B cell (primary cell): ENCODE measurements at regions not wholly inside any gene's neighbourhood (a gene's known extent, or its start where the extent isn't known, plus 50 kb on each side); places are given as distances from the start of the nearest gene placed in this dataset.

ENCODE experiments used
- ATAC-seq: fragments of 200-7000 bp; cut with Tn5 transposase; one replicate; pipeline ENCODE4 v1.10.0; 2021; ENCODE audit warnings: low read depth, mild to moderate bottlenecking, moderate number of reproducible peaks, moderate library complexity
- CTCF ChIA-PET: fragments of 350-600 bp; sonication (Branson Sonifier 250); formaldehyde crosslinking; loops from one replicate; lab custom pipeline; 2021; ENCODE audit warnings: antibody characterized with exemption, inconsistent platforms; lab: Charles Lee
- POLR2A ChIA-PET: fragments of 350-600 bp; sonication (Branson Sonifier 250); formaldehyde crosslinking; loops from one replicate; lab custom pipeline; 2021; ENCODE audit warnings: antibody characterized with exemption; lab: Charles Lee
- DNase-seq: peaks from one replicate; pipeline ENCODE4 v3.0.0; 2013
- H2AFZ ChIP-seq: 2 replicates; pipeline ENCODE4 v1.6.1; 2012; ENCODE audit warnings: mild to moderate bottlenecking, low read depth, low read length; ENCODE audit not compliant: insufficient read depth, poor library complexity, severe bottlenecking
- H3K27ac ChIP-seq, 2 donors: 1 replicate in 1 of 2; 2 replicates in 1 of 2; pipeline ENCODE4 v1.5.1; 2012 to 2013; ENCODE audit warnings: low read length in 2 of 2, mild to moderate bottlenecking in 2 of 2, moderate library complexity in 1 of 2
- H3K27me3 ChIP-seq, 4 experiments: fragments of 200-600 bp in 1 of 4; sonication (generic) in 1 of 4; replicated peaks in 1 of 4; 1 replicate in 2 of 4; 2 replicates in 2 of 4; pipeline versions ENCODE4 v1.6.1 to v1.7.0; 2013 to 2016; ENCODE audit warnings: low read length in 3 of 4, mild to moderate bottlenecking in 2 of 4, mixed read lengths in 1 of 4, moderate library complexity in 1 of 4; ENCODE audit not compliant: insufficient read depth in 4 of 4, control insufficient read depth in 3 of 4; ENCODE audit errors: control extremely low read depth in 1 of 4
- H3K36me3 ChIP-seq, 2 experiments: replicated peaks in 1 of 2; 1 replicate in 1 of 2; 2 replicates in 1 of 2; pipeline versions ENCODE4 v1.6.1 to v1.7.1; 2013; ENCODE audit warnings: low read length in 1 of 2; ENCODE audit not compliant: insufficient read depth in 2 of 2, control insufficient read depth in 1 of 2; ENCODE audit errors: control extremely low read depth in 1 of 2, extremely low read depth in 1 of 2
- H3K4me1 ChIP-seq, 2 donors: fragments of 200-600 bp in 1 of 2; sonication (generic) in 1 of 2; 1 replicate in 1 of 2; 2 replicates in 1 of 2; pipeline versions ENCODE4 v1.5.1 to v1.6.1; 2013 to 2017; ENCODE audit warnings: low read length in 2 of 2; ENCODE audit not compliant: control insufficient read depth in 2 of 2, insufficient read depth in 2 of 2
- H3K4me2 ChIP-seq: replicated peaks from 2 replicates; pipeline ENCODE3; 2012; ENCODE audit warnings: mild to moderate bottlenecking, low read depth, low read length; ENCODE audit not compliant: poor library complexity, severe bottlenecking
- H3K4me3 ChIP-seq, 5 experiments: fragments of 200-600 bp in 1 of 5; sonication (generic) in 1 of 5; 1 replicate in 3 of 5; 2 replicates in 2 of 5; pipeline versions ENCODE4 v1.5.1 to v1.7.0; 2011 to 2016; ENCODE audit warnings: low read length in 4 of 5, mild to moderate bottlenecking in 4 of 5, low read depth in 2 of 5, control low read depth in 1 of 5, moderate library complexity in 1 of 5; ENCODE audit not compliant: insufficient read depth in 1 of 5; ENCODE audit errors: control extremely low read depth in 1 of 5, extremely low read depth in 1 of 5
- H3K79me2 ChIP-seq: fragments of 200-600 bp; sonication (generic); one replicate; pipeline ENCODE4 v1.6.0; 2016; ENCODE audit warnings: low read length; ENCODE audit not compliant: control insufficient read depth, insufficient read depth
- H3K9ac ChIP-seq: fragments of 200-600 bp; sonication (generic); 2 replicates; pipeline ENCODE4 v1.6.1; 2017; ENCODE audit warnings: mild to moderate bottlenecking, low read length, moderate library complexity
- H3K9me3 ChIP-seq, 3 donors: one replicate each; pipeline versions ENCODE4 v1.6.1 to v1.7.1; 2013; ENCODE audit warnings: low read length in 2 of 3; ENCODE audit not compliant: control insufficient read depth in 2 of 3, insufficient read depth in 1 of 3; ENCODE audit errors: control extremely low read depth in 1 of 3
- H4K20me1 ChIP-seq: 2 replicates; pipeline ENCODE4 v1.6.0; 2012; ENCODE audit warnings: mild to moderate bottlenecking, low read length; ENCODE audit not compliant: insufficient read depth, control insufficient read depth, poor library complexity, severe bottlenecking
- H3K27ac Mint-ChIP-seq: one replicate; pipeline ENCODE4 v1.8.0; 2021; ENCODE audit warnings: mixed read lengths
- H3K27me3 Mint-ChIP-seq: one replicate; pipeline ENCODE4 v1.8.0; 2021; ENCODE audit warnings: mixed read lengths
- H3K4me1 Mint-ChIP-seq: one replicate; pipeline ENCODE4 v1.8.0; 2021; ENCODE audit warnings: mixed read lengths
- H3K4me3 Mint-ChIP-seq: one replicate; pipeline ENCODE4 v1.8.0; 2021; ENCODE audit warnings: mixed read lengths
- H3K9me3 Mint-ChIP-seq: one replicate; pipeline ENCODE4 v1.8.0; 2022; ENCODE audit warnings: mixed read lengths; ENCODE audit not compliant: insufficient read depth
- EZH2 ChIP-seq: IDR thresholded peaks from 2 replicates; pipeline ENCODE4 v1.6.1; 2012; ENCODE audit warnings: borderline replicate concordance, low read depth, mild to moderate bottlenecking, moderate library complexity, low read length; ENCODE audit not compliant: insufficient read depth, poor library complexity, severe bottlenecking
- WGBS: methylation state at CpG from one replicate; pipeline ENCODE4 v1.1.5; 2013; ENCODE audit warnings: missing lambda C conversion rate; ENCODE audit not compliant: insufficient coverage; 5-methylcytosine and 5-hydroxymethylcytosine counted together
- intact Hi-C: fragments of 100-400 bp; cut with micrococcal nuclease; formaldehyde crosslinking; loops from one replicate; pipeline ENCODE4 v1.10.0; 2022
- TF ChIP-seq, protein P1 (sequence below): fragments of 200-600 bp; IDR thresholded peaks from one replicate; pipeline ENCODE4 v1.8.0; 2022; ENCODE audit warnings: antibody characterized with exemption, mild to moderate bottlenecking

DNA sequence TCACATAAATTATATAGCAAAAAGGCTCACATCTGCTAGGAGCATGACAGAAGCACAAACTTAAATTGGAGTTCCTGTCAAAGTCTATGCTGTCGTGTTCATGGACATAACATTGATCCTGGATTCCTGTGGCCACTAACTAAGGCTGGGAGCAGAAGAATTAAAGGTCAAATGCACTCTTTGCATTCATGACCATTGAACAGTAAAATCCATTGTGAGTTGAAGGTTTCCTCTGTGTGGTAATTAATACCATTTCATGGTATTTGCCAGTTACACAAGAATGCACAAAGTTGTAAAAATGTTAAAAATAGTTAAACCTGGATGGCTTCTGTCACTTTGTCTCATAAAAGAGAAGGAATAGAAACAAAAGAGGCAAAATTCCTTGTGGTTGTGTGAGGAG, 242.6 kb downstream of the NPR3 start:
- no peaks in the 10 kb centered on the region for H4K20me1 ChIP-seq
- no peak overlapping the region for H3K4me3 ChIP-seq
- H3K36me3 ChIP-seq = no peaks in the 10 kb centered on the region
- no peaks in the 10 kb centered on the region for H3K79me2 ChIP-seq
- H3K9ac ChIP-seq = no peak overlapping the region
- Mint-ChIP-seq H3K27me3 (no peaks in the 10 kb centered on the region), H3K27ac (no peak overlapping the region), H3K4me3 (no peak overlapping the region), H3K9me3 (peaks cover 5% of the 10 kb centered on the region), H3K4me1 (no peaks in the 10 kb centered on the region)
- no CpG with 5 or more reads among the region's 1 CpG for WGBS
- no peak overlapping the region for H3K4me2 ChIP-seq
- H2AFZ ChIP-seq = no peak overlapping the region
- no peak overlapping the region for H3K27ac ChIP-seq
- ChIA-PET POLR2A (no interaction called here), CTCF (no interaction called here)
- ATAC-seq = no peak
- no peaks in the 10 kb centered on the region for H3K27me3 ChIP-seq
- no peaks in the 10 kb centered on the region for H3K9me3 ChIP-seq
- H3K4me1 ChIP-seq = no peaks in the 10 kb centered on the region
- no peak for DNase-seq
- TF ChIP-seq EZH2 = no peak
- TF ChIP-seq, protein P1, sequence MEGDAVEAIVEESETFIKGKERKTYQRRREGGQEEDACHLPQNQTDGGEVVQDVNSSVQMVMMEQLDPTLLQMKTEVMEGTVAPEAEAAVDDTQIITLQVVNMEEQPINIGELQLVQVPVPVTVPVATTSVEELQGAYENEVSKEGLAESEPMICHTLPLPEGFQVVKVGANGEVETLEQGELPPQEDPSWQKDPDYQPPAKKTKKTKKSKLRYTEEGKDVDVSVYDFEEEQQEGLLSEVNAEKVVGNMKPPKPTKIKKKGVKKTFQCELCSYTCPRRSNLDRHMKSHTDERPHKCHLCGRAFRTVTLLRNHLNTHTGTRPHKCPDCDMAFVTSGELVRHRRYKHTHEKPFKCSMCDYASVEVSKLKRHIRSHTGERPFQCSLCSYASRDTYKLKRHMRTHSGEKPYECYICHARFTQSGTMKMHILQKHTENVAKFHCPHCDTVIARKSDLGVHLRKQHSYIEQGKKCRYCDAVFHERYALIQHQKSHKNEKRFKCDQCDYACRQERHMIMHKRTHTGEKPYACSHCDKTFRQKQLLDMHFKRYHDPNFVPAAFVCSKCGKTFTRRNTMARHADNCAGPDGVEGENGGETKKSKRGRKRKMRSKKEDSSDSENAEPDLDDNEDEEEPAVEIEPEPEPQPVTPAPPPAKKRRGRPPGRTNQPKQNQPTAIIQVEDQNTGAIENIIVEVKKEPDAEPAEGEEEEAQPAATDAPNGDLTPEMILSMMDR = no peak
- intact Hi-C loops = no loop called here

DNA sequence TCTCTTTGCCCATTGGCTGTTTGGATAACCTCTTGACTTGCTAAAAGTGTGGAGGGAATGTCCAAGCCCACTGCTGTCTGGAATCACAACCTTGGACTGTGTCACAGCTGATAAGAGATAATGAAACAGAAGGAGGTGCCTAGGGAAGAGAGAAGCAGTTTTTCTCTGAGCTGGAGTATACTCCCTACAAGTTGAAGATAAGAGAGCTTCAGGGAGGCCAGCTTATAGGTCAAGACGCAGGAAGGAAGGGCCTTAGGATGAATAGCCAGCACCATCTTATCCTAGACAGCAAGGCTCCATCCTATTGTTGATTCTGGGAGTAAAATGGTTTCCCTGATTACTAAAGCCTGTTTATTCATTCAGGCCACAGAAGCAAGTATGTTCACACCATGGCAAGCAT, 244.7 kb downstream of the NPR3 start:
- Histone ChIP-seq H3K4me1 (no peaks in the 10 kb centered on the region), H3K79me2 (no peaks in the 10 kb centered on the region), H2AFZ (no peak overlapping the region), H3K27ac (no peak overlapping the region), H3K36me3 (no peaks in the 10 kb centered on the region), H3K4me3 (no peak overlapping the region), H3K9ac (no peak overlapping the region), H3K27me3 (no peaks in the 10 kb centered on the region), H3K4me2 (no peak overlapping the region), H4K20me1 (no peaks in the 10 kb centered on the region), H3K9me3 (no peaks in the 10 kb centered on the region)
- TF ChIP-seq, protein P1 = no peak
- no peak for TF ChIP-seq EZH2
- H3K4me1 Mint-ChIP-seq = no peaks in the 10 kb centered on the region
- ChIA-PET CTCF (no interaction called here), POLR2A (no interaction called here)
- H3K4me3 Mint-ChIP-seq = no peak overlapping the region
- H3K27ac Mint-ChIP-seq = no peak overlapping the region
- no peaks in the 10 kb centered on the region for H3K27me3 Mint-ChIP-seq
- WGBS = no CpG with 5 or more reads among the region's 1 CpG
- ATAC-seq = no peak
- no peak for DNase-seq
- peaks cover 5% of the 10 kb centered on the region for H3K9me3 Mint-ChIP-seq
- intact Hi-C loops = no loop called here
